ENCODE measurements at regions not wholly inside any gene's neighbourhood (a gene's known extent, or its start where the extent isn't known, plus 50 kb on each side); places are given as distances from the start of the nearest gene placed in this dataset.

DNA sequence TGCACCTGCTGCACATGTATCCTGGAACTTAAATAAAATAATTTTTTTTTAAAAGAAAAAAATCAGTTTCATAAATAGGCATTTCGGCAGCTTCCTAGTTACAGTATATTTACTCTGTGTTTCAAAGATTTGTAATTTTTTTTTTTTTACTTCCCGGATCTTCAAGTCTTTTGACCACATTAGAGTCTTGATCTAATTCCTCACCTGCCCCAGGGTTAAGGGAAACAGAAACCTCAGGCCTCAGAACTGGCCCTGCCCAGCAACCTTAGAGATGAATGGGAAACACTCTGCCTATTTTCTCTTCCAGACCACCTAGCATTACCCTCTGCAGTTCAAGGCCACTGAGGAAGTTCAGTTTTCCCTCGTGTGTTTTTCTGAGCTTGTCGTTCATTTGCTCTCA, 304.0 kb downstream of the MAF start:
- no peak for ATAC-seq
- no peak overlapping the region for H3K9ac ChIP-seq (ENCODE audit: insufficient read depth, low read depth, low read length)
- H3K79me2 ChIP-seq (ENCODE audit: insufficient read depth, low read length): no peaks in the 10 kb centered on the region
- in situ Hi-C loops (cut with HindIII; ENCODE audit: extremely low pct_ligation_motif_present, low pct_unique_long_range_greater_than_20kb) (no loop called here), intact Hi-C loops (cut with micrococcal nuclease; ENCODE audit: unreplicated experiment) (no loop called here)
- no TSS peak for BruUV-seq (replicated peaks)
- H3K4me2 ChIP-seq (ENCODE audit: low read depth, low read length): no peak overlapping the region
- no peaks in the 10 kb centered on the region for H3K9me3 ChIP-seq (ENCODE audit: low read length)
- H4K20me1 ChIP-seq (ENCODE audit: insufficient read depth, low read length): no peaks in the 10 kb centered on the region
- no peak for TF ChIP-seq MAFK (conservative IDR thresholded peaks at IDR 0.05 in 1 of 2, IDR thresholded peaks at IDR 0.05 in 1 of 2; ENCODE audit: low read length in 2 of 2)
- WGBS (ENCODE audit: low lambda C conversion rate): 19% methylated on average over 4 of the region's 4 CpGs
- H3K27me3 ChIP-seq (ENCODE audit: control insufficient read depth in 1 of 2, insufficient read depth in 2 of 2, low read length in 2 of 2): peaks cover 0 to 1% of the 10 kb centered on the region in 2 experiments; a peak in 1 of 5 replicates
- no peaks in the 10 kb centered on the region for H3K36me3 ChIP-seq (replicated peaks in 1 of 2; ENCODE audit: control insufficient read depth in 1 of 2, insufficient read depth in 2 of 2, low read length in 2 of 2)
- no peak overlapping the region for H2AFZ ChIP-seq (ENCODE audit: low read length)
- H3K4me3 ChIP-seq (replicated peaks in 1 of 3; ENCODE audit: insufficient read depth in 1 of 3, low read depth in 2 of 3, low read length in 3 of 3): no peak overlapping the region
- no peak overlapping the region for H3K27ac ChIP-seq (ENCODE audit: extremely low read length, insufficient read depth, low read length)
- no peak for DNase-seq (ENCODE audit: low spot score)
- ChIA-PET POLR2A (no interaction called here), CTCF (ENCODE audit: low intra/inter-chr PET ratio, low total read pairs) (no interaction called here)
- peaks cover 25% of the 10 kb centered on the region; the same call in 1 of the 2 replicates for H3K4me1 ChIP-seq (ENCODE audit: insufficient read depth, low read length)
- FAIRE-seq: no peak

DNA sequence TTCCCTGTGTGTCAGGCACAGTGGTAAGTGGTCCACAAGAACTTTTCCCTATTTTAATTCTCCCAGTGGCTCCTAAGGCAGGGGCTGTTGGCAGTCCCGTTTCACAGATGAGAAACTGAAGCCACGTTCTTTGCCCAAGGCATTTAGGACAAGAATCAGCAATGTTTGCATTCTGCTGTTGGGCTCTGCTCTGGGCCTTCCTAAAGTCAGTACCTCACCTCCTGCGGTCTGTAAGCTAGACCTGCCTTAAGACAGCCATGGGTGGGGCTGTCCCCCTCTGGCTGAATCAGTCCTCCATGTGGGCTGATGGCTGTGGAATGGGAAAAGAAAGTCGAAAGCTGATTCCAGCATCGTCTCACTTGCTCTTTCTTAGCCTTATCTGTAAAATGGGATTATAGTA, 304.8 kb downstream of the MAF start:
- intact Hi-C loops (cut with micrococcal nuclease; ENCODE audit: unreplicated experiment) (no loop called here), in situ Hi-C loops (cut with HindIII; ENCODE audit: extremely low pct_ligation_motif_present, low pct_unique_long_range_greater_than_20kb) (no loop called here)
- Histone ChIP-seq H3K27me3 (ENCODE audit: control insufficient read depth in 1 of 2, insufficient read depth in 2 of 2, low read length in 2 of 2) (peaks cover 0 to 1% of the 10 kb centered on the region in 2 experiments; a peak in 1 of 5 replicates), H3K79me2 (ENCODE audit: insufficient read depth, low read length) (no peaks in the 10 kb centered on the region), H3K9me3 (ENCODE audit: low read length) (no peaks in the 10 kb centered on the region), H2AFZ (ENCODE audit: low read length) (no peak overlapping the region), H3K27ac (ENCODE audit: extremely low read length, insufficient read depth, low read length) (no peak overlapping the region), H3K4me2 (ENCODE audit: low read depth, low read length) (no peak overlapping the region), H3K4me3 (replicated peaks in 1 of 3; ENCODE audit: insufficient read depth in 1 of 3, low read depth in 2 of 3, low read length in 3 of 3) (no peak overlapping the region), H4K20me1 (ENCODE audit: insufficient read depth, low read length) (no peaks in the 10 kb centered on the region), H3K4me1 (ENCODE audit: insufficient read depth, low read length) (peaks cover 25% of the 10 kb centered on the region; the same call in 1 of the 2 replicates), H3K9ac (ENCODE audit: insufficient read depth, low read depth, low read length) (no peak overlapping the region), H3K36me3 (replicated peaks in 1 of 2; ENCODE audit: control insufficient read depth in 1 of 2, insufficient read depth in 2 of 2, low read length in 2 of 2) (no peaks in the 10 kb centered on the region)
- CTCF ChIA-PET (ENCODE audit: low intra/inter-chr PET ratio, low total read pairs): no interaction called here
- POLR2A ChIA-PET: no interaction called here
- no peak for FAIRE-seq
- ATAC-seq: no peak
- 50% methylated on average over 5 of the region's 5 CpGs for WGBS (ENCODE audit: low lambda C conversion rate)
- TF ChIP-seq ZNF331 (CRISPR knock-in tag; IDR thresholded peaks at IDR 0.05): no peak
- TF ChIP-seq ZSCAN20 (CRISPR knock-in tag; IDR thresholded peaks at IDR 0.05; ENCODE audit: borderline replicate concordance): no peak
- no peak for TF ChIP-seq RFXANK (CRISPR knock-in tag; IDR thresholded peaks at IDR 0.05)
- TF ChIP-seq ZNF75D (CRISPR knock-in tag; IDR thresholded peaks at IDR 0.05; ENCODE audit: borderline replicate concordance): no peak
- no peak for TF ChIP-seq ZNF101 (CRISPR knock-in tag; IDR thresholded peaks at IDR 0.05; ENCODE audit: borderline replicate concordance, low read depth)
- TF ChIP-seq, protein P1, sequence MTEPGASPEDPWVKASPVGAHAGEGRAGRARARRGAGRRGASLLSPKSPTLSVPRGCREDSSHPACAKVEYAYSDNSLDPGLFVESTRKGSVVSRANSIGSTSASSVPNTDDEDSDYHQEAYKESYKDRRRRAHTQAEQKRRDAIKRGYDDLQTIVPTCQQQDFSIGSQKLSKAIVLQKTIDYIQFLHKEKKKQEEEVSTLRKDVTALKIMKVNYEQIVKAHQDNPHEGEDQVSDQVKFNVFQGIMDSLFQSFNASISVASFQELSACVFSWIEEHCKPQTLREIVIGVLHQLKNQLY (CRISPR knock-in tag; IDR thresholded peaks at IDR 0.05): no peak
- TF ChIP-seq HES4 (CRISPR knock-in tag; IDR thresholded peaks at IDR 0.05; ENCODE audit: borderline replicate concordance): no peak
- TF ChIP-seq ZNF558 (CRISPR knock-in tag; IDR thresholded peaks at IDR 0.05; ENCODE audit: borderline replicate concordance): no peak
- no peak for TF ChIP-seq ZNF253 (CRISPR knock-in tag; IDR thresholded peaks at IDR 0.05; ENCODE audit: borderline replicate concordance)
- TF ChIP-seq SIX4 (CRISPR knock-in tag; IDR thresholded peaks at IDR 0.05): no peak
- TF ChIP-seq NFYC (CRISPR knock-in tag; IDR thresholded peaks at IDR 0.05): no peak
- no peak for TF ChIP-seq NKX3-1 (CRISPR knock-in tag; IDR thresholded peaks at IDR 0.05)
- no peak for TF ChIP-seq ZNF230 (CRISPR knock-in tag; IDR thresholded peaks at IDR 0.05)
- DNase-seq (ENCODE audit: low spot score): no peak
- BruUV-seq (replicated peaks): no TSS peak
